MM.1S (cell line): ENCODE measurements at regions not wholly inside any gene's neighbourhood (a gene's known extent, or its start where the extent isn't known, plus 50 kb on each side); places are given as distances from the start of the nearest gene placed in this dataset.
"Not testable (repeated sequence)": the region's sequence is repeated elsewhere in the genome, so short reads cannot be mapped to it uniquely, and the experiment has no call there.

Experiments used
- DNase-seq: peaks from one replicate; pipeline ENCODE4 v3.0.0-alpha.2; 2015
- H2AFZ ChIP-seq: fragments of 300-600 bp; sonication (generic); 2 replicates; pipeline ENCODE4 v1.6.0; 2016; ENCODE audit warnings: antibody characterized with exemption, low read length
- H3F3A ChIP-seq: fragments of 300-600 bp; sonication (generic); 2 replicates; pipeline ENCODE4 v1.6.1; 2016; ENCODE audit warnings: mild to moderate bottlenecking, antibody characterized with exemption, low read length, moderate library complexity, mixed read lengths; ENCODE audit not compliant: insufficient read depth
- H3K27ac ChIP-seq: fragments of 300-600 bp; sonication (generic); 2 replicates; pipeline ENCODE4 v1.5.1; 2016; ENCODE audit warnings: mild to moderate bottlenecking, low read length
- H3K27me3 ChIP-seq: fragments of 300-600 bp; sonication (generic); replicated peaks from 2 replicates; pipeline ENCODE4 v1.6.0; 2016; ENCODE audit warnings: low read length; ENCODE audit not compliant: insufficient read depth
- H3K36me3 ChIP-seq: fragments of 300-600 bp; sonication (generic); replicated peaks from 2 replicates; pipeline ENCODE4 v1.6.1; 2016; ENCODE audit warnings: mild to moderate bottlenecking, low read length, mixed read lengths; ENCODE audit not compliant: insufficient read depth
- H3K4me1 ChIP-seq: fragments of 300-600 bp; sonication (generic); 2 replicates; pipeline ENCODE4 v1.6.1; 2016; ENCODE audit warnings: low read length, mixed read lengths
- H3K4me2 ChIP-seq: fragments of 300-600 bp; sonication (generic); 2 replicates; pipeline ENCODE4 v1.6.0; 2016; ENCODE audit warnings: low read depth, low read length
- H3K4me3 ChIP-seq: fragments of 300-600 bp; sonication (generic); 2 replicates; pipeline ENCODE4 v1.5.1; 2016; ENCODE audit warnings: low read length, mixed read lengths
- H3K79me2 ChIP-seq: fragments of 300-600 bp; sonication (generic); 2 replicates; pipeline ENCODE4 v1.6.1; 2016; ENCODE audit warnings: mixed run types, low read length, mixed read lengths
- H3K9ac ChIP-seq: fragments of 300-600 bp; sonication (generic); 2 replicates; pipeline ENCODE4 v1.6.1; 2016; ENCODE audit warnings: low read length, mixed read lengths
- H3K9me2 ChIP-seq: fragments of 300-600 bp; sonication (generic); replicated peaks from 2 replicates; pipeline ENCODE4 v1.6.1; 2016; ENCODE audit warnings: mild to moderate bottlenecking, low read length, mixed read lengths; ENCODE audit not compliant: insufficient read depth
- H3K9me3 ChIP-seq: fragments of 300-600 bp; sonication (generic); replicated peaks from 2 replicates; pipeline ENCODE4 v1.6.1; 2016; ENCODE audit warnings: mild to moderate bottlenecking, low read length, mixed read lengths; ENCODE audit not compliant: insufficient read depth
- H4K20me1 ChIP-seq: fragments of 300-600 bp; sonication (generic); 2 replicates; pipeline ENCODE4 v1.6.1; 2016; ENCODE audit warnings: mild to moderate bottlenecking, low read length, moderate library complexity, mixed read lengths; ENCODE audit not compliant: insufficient read depth
- CTCF ChIP-seq: fragments of 300-600 bp; sonication (generic); IDR thresholded peaks from 2 replicates; pipeline ENCODE4 v1.5.1; 2016; ENCODE audit warnings: antibody characterized with exemption, low read length, mixed read lengths
- EZH2 ChIP-seq: fragments of 300-600 bp; sonication (generic); optimal IDR thresholded peaks from 2 replicates; pipeline ENCODE3; 2017; ENCODE audit warnings: low read depth, mild to moderate bottlenecking, antibody characterized with exemption, low read length, mixed read lengths
- EZH2phosphoT487 ChIP-seq: fragments of 300-600 bp; sonication (generic); IDR thresholded peaks from 2 replicates; pipeline ENCODE4 v1.6.1; 2018; ENCODE audit warnings: antibody characterized with exemption, low read length

- TF ChIP-seq EZH2phosphoT487 (no peak), EZH2 (no peak), CTCF (no peak)
- peak overlapping the region; percentile 11; the same call in 1 of the 2 replicates for H3K4me3 ChIP-seq
- H4K20me1 ChIP-seq = no peaks in the 10 kb centered on the region
- DNase-seq = peak; percentile 77
- H3K9me3 ChIP-seq = no peaks in the 10 kb centered on the region
- H3K36me3 ChIP-seq = no peaks in the 10 kb centered on the region
- H3K9me2 ChIP-seq = no peaks in the 10 kb centered on the region
- H3K79me2 ChIP-seq = no peaks in the 10 kb centered on the region
- H3K27ac ChIP-seq = peak overlapping the region; percentile 29; the same call in 1 of the 2 replicates
- H3F3A ChIP-seq = peaks cover 5% of the 10 kb centered on the region; the same call in 1 of the 2 replicates
- H3K9ac ChIP-seq = no peak overlapping the region
- H3K4me1 ChIP-seq = peaks cover 11% of the 10 kb centered on the region; the same call in 1 of the 2 replicates
- H2AFZ ChIP-seq = peak overlapping the region; percentile 25
- peak overlapping the region; percentile 61 for H3K4me2 ChIP-seq
- H3K27me3 ChIP-seq = no peaks in the 10 kb centered on the region
Observed at GRCh38 chr17:53749178-53749577, 73.5 kb upstream of the KIF2B start.

GRCh38 chr17:53748159-53748820 is 74.4 kb upstream of the KIF2B start:
- H3K36me3 ChIP-seq, DNase-seq, H3K9ac ChIP-seq, H3F3A ChIP-seq, H3K9me3 ChIP-seq, H3K27me3 ChIP-seq, H3K9me2 ChIP-seq, H4K20me1 ChIP-seq, H3K79me2 ChIP-seq, H3K27ac ChIP-seq: not testable (repeated sequence)
- peak overlapping the region; percentile 25; the same call in 1 of the 2 replicates for H2AFZ ChIP-seq
- peaks cover 11% of the 10 kb centered on the region; the same call in 1 of the 2 replicates for H3K4me1 ChIP-seq
- peak overlapping the region; percentile 11; the same call in 1 of the 2 replicates for H3K4me3 ChIP-seq
- H3K4me2 ChIP-seq = peak overlapping the region; percentile 61; the same call in 1 of the 2 replicates

- Histone ChIP-seq H3K4me2 (no peak overlapping the region), H4K20me1 (no peaks in the 10 kb centered on the region), H3K27me3 (no peaks in the 10 kb centered on the region), H3K79me2 (no peaks in the 10 kb centered on the region), H3K9me3 (no peaks in the 10 kb centered on the region), H2AFZ (no peak overlapping the region), H3K9ac (no peak overlapping the region), H3K9me2 (no peaks in the 10 kb centered on the region), H3K36me3 (no peaks in the 10 kb centered on the region), H3K27ac (no peak overlapping the region), H3F3A (no peaks in the 10 kb centered on the region), H3K4me3 (no peak overlapping the region), H3K4me1 (no peaks in the 10 kb centered on the region)
- TF ChIP-seq CTCF = no peak
- DNase-seq = no peak
Observed at GRCh38 chr17:53740312-53740711, 82.4 kb upstream of the KIF2B start.

- Histone ChIP-seq H3K9me2 (no peaks in the 10 kb centered on the region), H3K79me2 (no peaks in the 10 kb centered on the region), H3K27me3 (no peaks in the 10 kb centered on the region), H3K27ac (no peak overlapping the region), H3K9ac (no peak overlapping the region), H3K4me2 (no peak overlapping the region), H3K4me1 (peaks cover 7% of the 10 kb centered on the region; the same call in 1 of the 2 replicates), H4K20me1 (no peaks in the 10 kb centered on the region), H3K9me3 (no peaks in the 10 kb centered on the region), H3F3A (no peaks in the 10 kb centered on the region), H3K4me3 (no peak overlapping the region), H3K36me3 (no peaks in the 10 kb centered on the region), H2AFZ (no peak overlapping the region)
- no peak for DNase-seq
- TF ChIP-seq CTCF = no peak
- no peak for TF ChIP-seq EZH2
- TF ChIP-seq EZH2phosphoT487 = no peak
Observed at GRCh38 chr17:53736516-53737240, 86.0 kb upstream of the KIF2B start.
